HEK293T (cell line): ENCODE measurements at regions not wholly inside any gene's neighbourhood (a gene's known extent, or its start where the extent isn't known, plus 50 kb on each side); places are given as distances from the start of the nearest gene placed in this dataset.

Experiments used
- BHLHE40 ChIP-seq: fragments of 450-650 bp; IDR thresholded peaks from 2 replicates; pipeline ENCODE4 v1.6.1; 2016; ENCODE audit warnings: mild to moderate bottlenecking, moderate library complexity, borderline replicate concordance
- CTBP1 ChIP-seq: fragments of 450-650 bp; IDR thresholded peaks from 2 replicates; pipeline ENCODE4 v1.6.1; 2016; ENCODE audit warnings: borderline replicate concordance
- ELF4 ChIP-seq: fragments of 450-650 bp; IDR thresholded peaks from 2 replicates; pipeline ENCODE4 v1.6.1; 2017; ENCODE audit warnings: antibody characterized with exemption
- FOXK2 ChIP-seq: fragments of 450-650 bp; IDR thresholded peaks from 2 replicates; pipeline ENCODE4 v1.6.1; 2016; ENCODE audit warnings: mild to moderate bottlenecking
- FOXM1 ChIP-seq: fragments of 450-650 bp; IDR thresholded peaks from 2 replicates; pipeline ENCODE4 v1.6.1; 2017; ENCODE audit warnings: mild to moderate bottlenecking, borderline replicate concordance
- L3MBTL2 ChIP-seq: fragments of 450-650 bp; conservative IDR thresholded peaks from 2 replicates; pipeline ENCODE4 v1.6.1; 2016; ENCODE audit warnings: mild to moderate bottlenecking
- NFRKB ChIP-seq: fragments of 450-650 bp; IDR thresholded peaks from 2 replicates; pipeline ENCODE4 v1.6.1; 2016; ENCODE audit warnings: mild to moderate bottlenecking, moderate library complexity
- SP1 ChIP-seq: fragments of 450-650 bp; IDR thresholded peaks from 2 replicates; pipeline ENCODE4 v1.6.1; 2017
- SUZ12 ChIP-seq: fragments of 450-650 bp; IDR thresholded peaks from 2 replicates; pipeline ENCODE4 v1.6.1; 2016; ENCODE audit warnings: mild to moderate bottlenecking
- TARDBP ChIP-seq: fragments of 450-650 bp; IDR thresholded peaks from 2 replicates; pipeline ENCODE4 v1.6.1; 2016
- TF ChIP-seq, protein P1 (sequence below): fragments of 450-650 bp; IDR thresholded peaks from 2 replicates; pipeline ENCODE4 v1.6.1; 2016

DNA sequence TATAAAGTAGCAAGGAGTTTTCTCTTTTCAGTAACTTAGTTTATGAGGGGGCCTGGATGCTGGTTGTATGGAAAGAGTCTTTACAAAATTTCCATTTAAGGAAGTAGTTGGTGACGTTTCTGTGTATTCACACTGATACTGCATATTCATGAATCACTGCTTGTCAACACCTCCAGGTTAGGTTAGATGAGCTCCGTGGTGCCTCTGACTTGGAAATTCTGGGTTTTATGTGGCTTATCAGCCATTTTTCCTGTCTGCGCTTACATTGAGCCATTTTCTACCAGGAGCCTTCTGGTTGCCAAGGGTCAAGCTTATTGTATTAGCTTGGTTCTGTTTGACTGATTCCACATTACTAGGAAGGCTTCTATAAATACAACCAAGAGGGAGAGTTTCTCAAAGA is 128.3 kb downstream of the SLC28A3 start:
- TF ChIP-seq FOXM1 (no peak), SUZ12 (no peak), CTBP1 (no peak), ELF4 (no peak), NFRKB (no peak), SP1 (no peak), L3MBTL2 (no peak), BHLHE40 (no peak), TARDBP (no peak), FOXK2 (no peak)
- TF ChIP-seq, protein P1, sequence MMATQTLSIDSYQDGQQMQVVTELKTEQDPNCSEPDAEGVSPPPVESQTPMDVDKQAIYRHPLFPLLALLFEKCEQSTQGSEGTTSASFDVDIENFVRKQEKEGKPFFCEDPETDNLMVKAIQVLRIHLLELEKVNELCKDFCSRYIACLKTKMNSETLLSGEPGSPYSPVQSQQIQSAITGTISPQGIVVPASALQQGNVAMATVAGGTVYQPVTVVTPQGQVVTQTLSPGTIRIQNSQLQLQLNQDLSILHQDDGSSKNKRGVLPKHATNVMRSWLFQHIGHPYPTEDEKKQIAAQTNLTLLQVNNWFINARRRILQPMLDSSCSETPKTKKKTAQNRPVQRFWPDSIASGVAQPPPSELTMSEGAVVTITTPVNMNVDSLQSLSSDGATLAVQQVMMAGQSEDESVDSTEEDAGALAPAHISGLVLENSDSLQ: no peak
